HG03469 (cell line): ENCODE measurements at regions not wholly inside any gene's neighbourhood (a gene's known extent, or its start where the extent isn't known, plus 50 kb on each side); places are given as distances from the start of the nearest gene placed in this dataset.
A peak's percentile ranks its signal among the peaks of the same experiment; 100 is the strongest.
"Not testable (repeated sequence)": the region's sequence is repeated elsewhere in the genome, so short reads cannot be mapped to it uniquely, and the experiment has no call there.

Experiments
- ATAC-seq: cut with Tn5 transposase; IDR thresholded peaks from one replicate; pipeline ENCODE4 v1.9.1; 2021; ENCODE audit warnings: mild to moderate bottlenecking, moderate library complexity, moderate number of reproducible peaks; ENCODE audit not compliant: unreplicated experiment

GRCh38 chr2:54065411-54065810 lies 50.0 kb upstream of the ACYP2 start:
- no peak for ATAC-seq

- no peak for ATAC-seq
Observed at GRCh38 chr2:54063967-54064535, 51.4 kb upstream of the ACYP2 start.

GRCh38 chr2:54062401-54062800 lies 53.0 kb upstream of the ACYP2 start:
- no peak for ATAC-seq

DNA sequence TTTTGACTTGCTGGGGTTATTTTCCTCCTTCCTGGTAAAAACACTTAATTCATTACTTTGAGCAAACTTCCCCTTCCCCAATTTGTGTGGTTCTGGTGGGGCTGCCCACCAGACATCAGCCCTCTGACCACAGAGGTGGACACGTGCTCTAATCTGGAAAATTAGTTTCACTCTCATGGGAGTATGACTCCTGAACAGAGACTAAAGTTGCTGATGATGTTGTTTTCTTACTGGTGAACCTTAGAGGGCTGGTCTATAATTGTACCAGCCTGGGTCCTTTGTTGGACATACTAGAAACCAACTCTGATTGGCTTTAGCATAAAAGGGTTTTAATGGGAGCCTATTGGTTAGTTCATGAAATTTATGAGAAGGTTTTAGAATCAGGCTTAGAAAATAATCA lies 54.1 kb upstream of the ACYP2 start:
- ATAC-seq: no peak

- no peak for ATAC-seq
Observed at GRCh38 chr2:54059986-54060385, 55.4 kb upstream of the ACYP2 start.

DNA sequence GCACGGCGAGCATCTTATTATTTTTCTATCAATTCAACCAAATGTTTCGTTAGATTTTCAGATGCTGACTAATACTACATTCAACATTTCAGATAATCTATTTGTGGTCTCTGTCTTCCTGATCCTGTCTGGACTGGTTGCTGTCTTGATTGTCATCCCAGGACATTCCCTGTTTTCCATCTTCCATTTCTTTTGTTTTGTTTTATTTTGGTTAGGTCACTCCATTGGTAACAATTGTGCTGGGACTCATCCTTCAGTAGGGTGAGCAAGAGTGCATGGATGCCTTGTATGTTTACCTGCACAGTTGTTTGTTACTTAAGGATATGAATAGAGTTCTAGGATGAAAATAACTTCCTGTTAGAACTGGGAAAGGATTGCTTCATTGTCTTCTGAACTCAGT lies 55.9 kb upstream of the ACYP2 start:
- ATAC-seq: no peak

DNA sequence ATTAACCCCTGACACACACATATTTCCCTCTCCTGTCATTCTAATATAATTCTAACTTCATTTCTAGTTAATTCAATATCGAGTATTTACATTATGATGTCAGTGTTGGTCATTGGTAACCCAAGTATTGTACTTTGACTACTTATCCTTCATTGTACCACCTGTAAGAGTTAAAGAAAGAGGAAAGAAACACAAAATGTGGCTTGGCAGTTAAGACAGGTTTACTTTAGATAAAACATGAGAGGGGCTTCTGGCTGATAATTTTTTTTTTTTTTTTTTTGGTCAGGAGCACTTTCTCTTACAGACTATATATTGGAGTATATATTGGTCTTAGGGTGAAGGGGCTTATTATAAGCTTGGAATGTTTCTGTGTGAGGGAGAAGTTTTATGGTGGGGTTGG lies 57.0 kb upstream of the ACYP2 start:
- ATAC-seq: no peak

- no peak for ATAC-seq
Observed at GRCh38 chr2:54054774-54055173, 60.6 kb upstream of the ACYP2 start.

DNA sequence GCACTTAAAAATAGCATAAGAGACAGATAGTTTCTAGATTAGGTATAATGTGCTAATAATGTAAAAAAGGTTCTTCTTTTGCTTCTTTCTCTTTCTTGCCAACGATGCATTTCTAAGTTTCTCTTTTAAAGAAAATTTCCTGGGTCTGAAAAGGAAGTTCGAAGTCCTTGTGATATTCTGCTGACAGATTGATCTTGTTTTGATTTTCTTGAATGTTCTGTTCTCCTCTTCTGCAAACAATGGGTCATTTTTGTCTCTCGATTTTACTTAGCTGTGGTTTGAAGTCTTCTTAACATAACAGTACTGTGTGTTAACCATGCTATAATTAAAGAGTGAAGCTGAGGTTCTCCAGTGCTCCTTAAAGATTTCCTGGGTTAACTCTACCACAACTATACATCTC lies 61.1 kb upstream of the ACYP2 start:
- peak; percentile 63 for ATAC-seq

DNA sequence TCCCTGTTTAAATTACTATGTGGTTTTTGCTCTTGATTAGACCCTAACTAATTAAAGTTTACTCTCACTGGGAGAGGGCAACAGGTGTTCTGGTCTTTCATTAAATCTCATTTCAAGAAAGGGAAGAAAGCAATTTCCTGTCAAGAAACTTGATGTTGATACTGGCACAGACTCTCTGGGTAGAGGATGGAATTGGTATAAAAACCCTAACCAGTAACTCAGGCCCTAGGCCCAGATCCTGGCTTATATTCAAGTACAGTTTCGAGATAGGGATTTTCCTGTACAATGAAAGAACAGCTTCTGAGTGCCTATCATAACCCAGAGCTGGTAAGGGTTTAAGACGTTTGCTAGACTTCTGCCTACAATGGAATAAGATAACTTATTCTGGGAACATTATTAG lies 61.6 kb upstream of the ACYP2 start:
- peak; percentile 15 for ATAC-seq

DNA sequence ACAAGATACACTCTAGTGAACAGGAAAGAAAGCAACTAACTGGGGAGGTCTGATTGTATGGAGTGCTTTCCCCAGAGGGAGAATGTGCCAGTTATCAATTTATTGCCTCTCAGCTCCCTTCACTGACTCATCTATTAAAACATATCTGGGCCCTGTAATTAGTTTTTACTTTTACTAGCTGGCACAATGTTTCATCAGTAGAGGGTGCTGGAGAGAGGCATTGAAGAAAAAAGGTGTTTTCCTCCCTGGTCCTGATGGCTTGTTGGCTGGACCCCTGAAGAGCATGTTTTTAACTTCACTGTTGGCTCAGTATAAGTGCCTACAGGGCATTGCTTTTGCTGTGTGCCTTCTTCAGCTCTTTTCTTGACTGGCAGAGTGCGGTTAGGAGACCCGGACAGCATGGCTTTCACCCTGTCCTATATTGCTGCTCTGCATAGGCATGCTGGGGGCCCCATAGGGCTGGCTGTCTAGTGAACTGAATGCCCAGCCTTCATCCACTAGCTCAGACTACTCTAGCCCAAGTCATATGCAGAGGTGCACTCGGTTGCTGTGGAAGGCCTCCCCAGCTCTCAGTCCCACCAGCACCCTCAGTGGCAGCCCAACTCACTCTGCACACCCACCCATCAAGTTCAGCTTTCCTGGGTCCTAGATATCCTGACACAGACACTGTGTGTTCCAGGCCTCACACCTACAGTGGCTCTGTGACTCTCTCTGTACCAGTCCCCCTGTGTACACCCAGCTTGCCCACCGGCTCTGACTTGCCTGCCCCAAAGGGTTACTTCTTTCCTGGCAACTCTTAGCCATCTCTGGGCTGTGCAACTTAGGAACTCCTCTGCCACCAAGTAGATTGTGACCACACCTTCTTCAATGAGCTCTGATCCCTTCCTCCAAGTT lies 62.3 kb upstream of the ACYP2 start:
- peak; percentile 4 for ATAC-seq

DNA sequence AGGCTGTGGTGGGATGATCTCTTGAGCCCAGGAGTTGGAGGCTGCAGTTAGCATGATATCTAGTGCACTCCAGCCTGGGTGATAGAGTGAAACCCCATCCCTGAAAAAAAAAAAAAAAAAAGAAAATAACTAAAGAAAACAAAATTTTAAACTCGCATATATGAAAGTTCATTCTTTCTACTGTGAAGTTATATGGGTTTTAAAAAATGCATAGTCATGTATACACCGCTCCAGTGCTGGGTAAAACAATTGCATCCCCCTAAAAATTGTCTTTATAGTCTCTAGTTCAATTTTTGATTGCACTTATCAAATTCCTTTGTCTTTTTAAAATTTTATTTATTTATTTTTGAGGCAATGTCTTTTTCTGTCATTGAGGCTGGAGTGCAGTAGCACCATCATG lies 65.0 kb upstream of the ACYP2 start:
- ATAC-seq: no peak

DNA sequence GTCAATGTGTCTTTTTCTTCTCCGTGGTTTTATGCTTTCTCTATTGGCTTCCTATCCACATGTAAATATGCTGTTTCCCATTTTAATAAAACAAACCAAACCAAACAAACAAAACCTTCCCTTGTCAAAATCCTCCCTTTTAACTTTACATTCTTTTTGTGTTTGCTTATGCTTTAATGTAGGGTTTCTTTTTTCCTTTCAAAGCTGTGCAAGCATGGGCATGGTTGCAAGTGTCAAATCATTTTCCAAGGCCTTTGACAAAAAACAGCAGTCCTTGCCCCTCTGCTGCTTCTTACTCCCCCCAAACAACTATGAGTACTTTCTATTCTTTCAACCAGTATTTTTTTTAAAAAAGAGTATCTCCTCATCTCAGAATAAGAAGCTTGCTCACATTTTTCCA lies 66.0 kb upstream of the ACYP2 start:
- ATAC-seq: no peak

- not testable (repeated sequence) for ATAC-seq
Observed at GRCh38 chr2:54048896-54049295, 66.5 kb upstream of the ACYP2 start.

DNA sequence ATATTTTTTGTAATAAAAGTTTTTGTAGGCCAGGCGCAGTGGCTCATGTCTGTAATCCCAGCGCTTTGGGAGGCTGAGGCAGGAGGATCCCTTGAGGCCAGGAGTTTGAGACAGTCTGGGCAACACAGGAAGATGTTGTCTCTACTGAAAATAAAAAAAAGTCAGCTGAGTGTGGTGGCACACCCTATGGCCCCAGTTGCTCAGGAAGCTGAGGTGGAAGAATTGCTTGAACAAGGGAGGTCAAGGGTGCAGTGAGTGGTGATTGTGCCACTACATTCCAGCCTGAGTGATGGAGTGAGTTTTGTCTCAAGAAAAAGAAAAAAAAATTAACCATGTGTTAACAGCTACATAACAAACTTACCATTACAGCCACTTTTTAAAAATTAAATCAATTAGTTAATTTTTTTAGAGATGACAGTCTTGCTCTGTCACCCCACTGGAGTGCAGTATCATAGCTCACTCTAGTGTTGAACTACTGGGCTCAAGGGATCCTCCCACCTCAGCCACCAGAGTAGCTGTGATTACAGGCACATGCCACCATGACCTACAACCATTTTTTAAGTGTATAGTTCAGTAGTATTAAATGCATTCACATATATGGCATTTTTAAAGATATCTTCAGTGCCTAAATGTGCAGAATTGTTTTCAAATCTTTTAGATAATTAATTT lies 67.2 kb upstream of the ACYP2 start:
- no peak for ATAC-seq

DNA sequence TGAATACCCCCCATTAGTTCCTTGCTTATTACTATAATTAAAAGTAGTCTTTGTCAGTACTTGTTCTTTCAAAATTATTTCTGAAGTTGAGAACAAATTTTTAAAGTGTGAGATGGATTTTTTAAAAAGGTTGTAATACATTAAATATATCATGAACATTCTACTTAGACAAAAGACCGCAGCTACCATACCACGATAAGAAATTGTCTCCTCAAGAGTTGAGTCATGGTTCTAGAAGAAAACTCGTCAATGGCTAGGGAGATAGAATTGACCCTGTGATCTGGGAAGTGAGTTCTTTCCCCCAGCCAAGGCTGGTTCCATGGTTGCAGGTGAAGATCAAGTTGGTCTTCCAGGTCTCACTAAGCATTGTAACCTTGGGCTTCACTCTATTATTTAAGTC lies 67.8 kb upstream of the ACYP2 start:
- ATAC-seq: no peak

DNA sequence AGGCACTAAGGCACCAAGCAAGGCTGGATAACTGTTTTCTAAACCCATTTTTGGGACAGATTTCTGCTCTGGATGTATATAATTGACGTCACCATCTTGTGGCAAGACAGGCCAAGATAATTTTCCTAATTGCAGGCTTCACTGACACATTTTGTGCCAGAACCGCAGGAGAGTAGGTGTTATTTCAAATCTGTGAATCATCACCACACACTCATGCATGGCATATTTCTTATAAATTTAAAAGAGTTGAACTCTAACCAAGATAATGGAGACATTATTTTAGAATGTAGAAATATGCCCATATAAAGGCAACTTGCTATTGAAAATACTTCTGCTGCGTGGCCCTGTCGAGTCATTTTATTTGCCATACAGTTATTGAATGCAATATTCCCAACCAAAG lies 68.3 kb upstream of the ACYP2 start:
- no peak for ATAC-seq

DNA sequence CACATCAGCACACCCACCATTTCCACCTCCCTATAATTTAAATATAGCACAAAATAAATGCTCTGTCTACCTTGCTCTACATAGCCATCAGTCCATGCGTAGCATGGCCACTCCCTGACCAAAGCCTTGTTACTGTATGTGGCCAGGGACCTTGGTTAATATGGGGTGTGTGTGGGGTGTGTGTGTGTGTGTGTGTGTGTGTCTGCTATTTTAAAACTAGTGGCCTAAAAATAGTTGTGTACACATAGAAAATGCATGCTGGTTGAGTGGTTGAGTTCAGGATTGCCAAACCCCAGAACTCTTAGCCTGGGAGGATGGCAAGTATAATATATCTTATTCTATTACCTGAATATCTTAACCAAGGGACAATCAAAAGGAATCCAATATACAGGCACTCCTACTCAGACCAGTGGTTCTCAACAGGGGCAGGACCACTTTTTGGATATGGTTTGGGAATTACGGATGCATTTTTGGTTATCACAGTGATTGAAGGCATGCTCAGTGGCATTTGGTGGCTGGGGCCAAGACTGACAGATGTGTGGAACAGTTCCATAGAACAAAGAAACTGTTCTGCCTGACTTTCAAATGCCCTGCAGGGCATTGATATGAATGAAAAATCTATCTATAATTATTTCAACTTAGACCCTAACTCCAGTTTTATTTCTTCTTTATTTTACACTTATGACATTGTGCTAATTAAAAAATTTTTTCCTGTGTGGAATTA lies 72.3 kb upstream of the PSME4 start:
- no peak for ATAC-seq

DNA sequence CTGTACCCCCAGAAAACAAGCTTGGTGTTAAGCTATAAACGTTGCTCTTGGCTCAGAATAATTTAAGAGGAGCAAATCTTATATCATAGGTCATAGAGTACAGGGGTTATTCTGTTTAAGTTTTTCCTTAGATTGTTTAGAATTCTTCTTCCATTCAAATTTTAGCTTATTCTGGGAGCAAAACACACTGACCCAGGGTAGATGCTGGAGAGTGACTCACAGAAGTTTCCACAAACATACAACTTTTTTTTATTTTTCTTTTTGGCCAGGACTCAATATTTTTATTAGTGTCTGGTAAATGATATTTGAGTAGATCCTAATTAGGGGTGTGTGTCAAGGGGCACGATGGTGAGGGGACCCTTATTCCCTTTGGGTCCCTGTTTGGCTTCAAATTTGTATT lies 71.5 kb upstream of the PSME4 start:
- ATAC-seq: no peak

GRCh38 chr2:54041135-54041534 lies 70.3 kb upstream of the PSME4 start:
- ATAC-seq: no peak

GRCh38 chr2:54040685-54041084 lies 69.9 kb upstream of the PSME4 start:
- no peak for ATAC-seq
